CD4-positive, alpha-beta T cell (primary cell): ENCODE measurements at regions not wholly inside any gene's neighbourhood (a gene's known extent, or its start where the extent isn't known, plus 50 kb on each side); places are given as distances from the start of the nearest gene placed in this dataset.

Experiments
- ATAC-seq: fragments of 200-7000 bp; cut with Tn5 transposase; one replicate; pipeline ENCODE4 v1.10.0; 2022; ENCODE audit warnings: mild to moderate bottlenecking; ENCODE audit not compliant: poor library complexity
- CTCF ChIA-PET: fragments of 350-600 bp; sonication (Branson Sonifier 250); formaldehyde crosslinking; loops from one replicate; lab custom pipeline; 2021; ENCODE audit warnings: antibody characterized with exemption, inconsistent platforms; lab: Charles Lee
- POLR2A ChIA-PET: fragments of 350-600 bp; sonication (Branson Sonifier 250); formaldehyde crosslinking; loops from one replicate; lab custom pipeline; 2021; ENCODE audit warnings: antibody characterized with exemption, inconsistent platforms; lab: Charles Lee
- DNase-seq, 14 experiments: peaks; one replicate each; pipeline ENCODE4 v3.0.0-alpha.2; 2013 to 2020; ENCODE audit warnings: mixed read lengths in 2 of 14
- H3K27ac ChIP-seq, 2 donors: one replicate each; pipeline versions ENCODE4 v1.5.1 to v1.7.0; 2013; ENCODE audit warnings: low read length in 2 of 2, low read depth in 1 of 2, mild to moderate bottlenecking in 1 of 2
- H3K27me3 ChIP-seq, 2 experiments: 1 replicate in 1 of 2; 2 replicates in 1 of 2; pipeline versions ENCODE4 v1.6.1 to v1.7.0; 2013; ENCODE audit warnings: low read length in 2 of 2, control low read depth in 1 of 2, mild to moderate bottlenecking in 1 of 2, moderate library complexity in 1 of 2; ENCODE audit not compliant: insufficient read depth in 2 of 2, control insufficient read depth in 1 of 2
- H3K36me3 ChIP-seq: one replicate; pipeline ENCODE4 v1.6.1; 2013; ENCODE audit warnings: low read length, control low read depth; ENCODE audit not compliant: insufficient read depth
- H3K4me1 ChIP-seq: one replicate; pipeline ENCODE4 v1.6.1; 2013; ENCODE audit warnings: low read length, control low read depth; ENCODE audit not compliant: insufficient read depth
- H3K4me3 ChIP-seq: one replicate; pipeline ENCODE4 v1.5.1; 2013; ENCODE audit warnings: mild to moderate bottlenecking, low read length, moderate library complexity
- H3K9me3 ChIP-seq, 2 experiments: 1 replicate in 1 of 2; 2 replicates in 1 of 2; pipeline versions ENCODE4 v1.6.1 to v1.7.0; 2013; ENCODE audit warnings: low read length in 2 of 2, mild to moderate bottlenecking in 2 of 2, control low read depth in 1 of 2, moderate library complexity in 1 of 2; ENCODE audit not compliant: control insufficient read depth in 1 of 2, insufficient read depth in 1 of 2
- H3K27ac Mint-ChIP-seq: one replicate; pipeline ENCODE4 v1.8.0; 2020; ENCODE audit warnings: mixed read lengths
- H3K27me3 Mint-ChIP-seq: one replicate; pipeline ENCODE4 v1.8.0; 2021; ENCODE audit warnings: mixed read lengths
- H3K36me3 Mint-ChIP-seq: one replicate; pipeline ENCODE4 v1.8.0; 2021; ENCODE audit warnings: low read depth, mixed read lengths
- H3K4me1 Mint-ChIP-seq: one replicate; pipeline ENCODE4 v1.8.0; 2021; ENCODE audit warnings: low read depth, mixed read lengths
- H3K4me3 Mint-ChIP-seq: one replicate; pipeline ENCODE4 v1.8.0; 2020; ENCODE audit warnings: mild to moderate bottlenecking, mixed read lengths
- H3K9me3 Mint-ChIP-seq: one replicate; pipeline ENCODE4 v1.8.0; 2020; ENCODE audit warnings: mixed read lengths
- CTCF ChIP-seq: fragments of 200-600 bp; IDR thresholded peaks from one replicate; pipeline ENCODE4 v1.8.0; 2022; ENCODE audit warnings: antibody characterized with exemption, mild to moderate bottlenecking
- intact Hi-C, 2 experiments: fragments of 100-400 bp; cut with DNase I in 1 of 2; cut with micrococcal nuclease in 1 of 2; formaldehyde crosslinking; loops; one replicate each; pipeline versions ENCODE4 v1.15.1 to v1.9.0; 2023 to 2025; cut with DNase I, micrococcal nuclease

- intact Hi-C loops = no loop called here
- no peaks in the 10 kb centered on the region for H3K9me3 ChIP-seq
- no peaks in the 10 kb centered on the region for H3K4me1 Mint-ChIP-seq
- no peaks in the 10 kb centered on the region for H3K9me3 Mint-ChIP-seq
- ATAC-seq = no peak
- H3K27ac ChIP-seq = no peak overlapping the region
- H3K27me3 Mint-ChIP-seq = no peaks in the 10 kb centered on the region
- CTCF ChIA-PET = no interaction called here
- POLR2A ChIA-PET = no interaction called here
- no peaks in the 10 kb centered on the region for H3K36me3 Mint-ChIP-seq
- DNase-seq = no peak
- H3K27me3 ChIP-seq = no peaks in the 10 kb centered on the region
- H3K36me3 ChIP-seq = no peaks in the 10 kb centered on the region
- no peaks in the 10 kb centered on the region for H3K4me1 ChIP-seq
- no peak for TF ChIP-seq CTCF
- no peak overlapping the region for H3K4me3 Mint-ChIP-seq
- H3K27ac Mint-ChIP-seq = no peak overlapping the region
- H3K4me3 ChIP-seq = no peak overlapping the region
Observed at GRCh38 chr1:222335586-222335985, 212.3 kb downstream of the HHIPL2 start.

- Histone ChIP-seq H3K4me1 (no peaks in the 10 kb centered on the region), H3K4me3 (no peak overlapping the region), H3K36me3 (no peaks in the 10 kb centered on the region), H3K27ac (no peak overlapping the region), H3K9me3 (no peaks in the 10 kb centered on the region), H3K27me3 (no peaks in the 10 kb centered on the region)
- Mint-ChIP-seq H3K9me3 (no peaks in the 10 kb centered on the region), H3K27ac (no peak overlapping the region), H3K4me3 (no peak overlapping the region), H3K4me1 (no peaks in the 10 kb centered on the region), H3K36me3 (no peaks in the 10 kb centered on the region), H3K27me3 (no peaks in the 10 kb centered on the region)
- intact Hi-C loops = no loop called here
- ATAC-seq = no peak
- DNase-seq = no peak
- CTCF ChIA-PET = no interaction called here
- no peak for TF ChIP-seq CTCF
- POLR2A ChIA-PET = no interaction called here
Observed at GRCh38 chr1:222334026-222334680, 213.8 kb downstream of the HHIPL2 start.

- Histone ChIP-seq H3K27ac (no peak overlapping the region), H3K4me3 (no peak overlapping the region), H3K4me1 (no peaks in the 10 kb centered on the region), H3K36me3 (no peaks in the 10 kb centered on the region), H3K27me3 (no peaks in the 10 kb centered on the region), H3K9me3 (no peaks in the 10 kb centered on the region)
- no peaks in the 10 kb centered on the region for H3K27me3 Mint-ChIP-seq
- POLR2A ChIA-PET = no interaction called here
- intact Hi-C loops = no loop called here
- DNase-seq = no peak
- TF ChIP-seq CTCF = no peak
- H3K4me1 Mint-ChIP-seq = peaks cover under 1% of the 10 kb centered on the region
- H3K4me3 Mint-ChIP-seq = no peak overlapping the region
- H3K36me3 Mint-ChIP-seq = no peaks in the 10 kb centered on the region
- H3K9me3 Mint-ChIP-seq = no peaks in the 10 kb centered on the region
- CTCF ChIA-PET = no interaction called here
- no peak for ATAC-seq
- no peak overlapping the region for H3K27ac Mint-ChIP-seq
Observed at GRCh38 chr1:222331765-222332164, 216.1 kb downstream of the HHIPL2 start.
